HG03432 (cell line): ENCODE measurements at regions not wholly inside any gene's neighbourhood (a gene's known extent, or its start where the extent isn't known, plus 50 kb on each side); places are given as distances from the start of the nearest gene placed in this dataset.
A peak's percentile ranks its signal among the peaks of the same experiment; 100 is the strongest.

Experiments used
- ATAC-seq: cut with Tn5 transposase; IDR thresholded peaks from one replicate; pipeline ENCODE4 v1.9.1; 2021; ENCODE audit warnings: mild to moderate bottlenecking, moderate library complexity; ENCODE audit not compliant: unreplicated experiment

GRCh38 chr21:15149600-15150224 is 84.9 kb upstream of the NRIP1 start:
- no peak for ATAC-seq

- no peak for ATAC-seq
These were observed 86.7 kb upstream of the NRIP1 start for GRCh38 chr21:15151385-15152103.

GRCh38 chr21:15152591-15152990 is 87.8 kb upstream of the NRIP1 start:
- ATAC-seq = no peak

DNA sequence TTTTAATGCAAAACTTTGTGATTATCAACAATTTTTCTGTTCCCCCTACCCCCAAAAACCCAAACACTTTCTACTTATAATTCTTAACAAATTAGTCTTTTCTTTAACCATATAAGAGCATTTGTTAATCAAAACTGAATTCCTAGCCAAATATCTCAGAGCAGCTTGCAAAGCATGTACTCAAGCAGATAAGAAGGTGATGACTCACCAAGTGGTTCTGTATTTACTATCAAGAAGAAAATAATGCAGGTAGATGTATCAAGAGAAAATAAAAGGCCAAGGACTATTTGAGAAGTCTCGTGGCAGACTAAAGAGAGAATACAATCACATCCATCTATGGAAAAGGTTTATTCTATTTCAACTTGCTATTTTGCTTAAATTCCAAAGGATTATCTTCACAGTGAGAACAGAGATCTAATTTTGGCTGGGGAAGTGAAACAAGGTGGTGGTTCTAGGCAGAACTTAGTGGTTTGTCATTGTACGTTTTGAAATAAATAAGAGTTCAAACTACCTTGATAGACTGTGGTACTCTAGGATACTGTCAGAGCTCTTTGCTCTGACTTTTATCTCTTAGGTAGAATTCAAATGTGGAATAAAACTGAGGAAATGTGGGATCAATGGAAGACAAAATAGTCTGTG is 94.7 kb upstream of the NRIP1 start:
- ATAC-seq = peak; percentile 90

GRCh38 chr21:15160136-15160535 is 95.3 kb upstream of the NRIP1 start:
- ATAC-seq = no peak

GRCh38 chr21:15162921-15163320 is 98.1 kb upstream of the NRIP1 start:
- ATAC-seq = no peak

GRCh38 chr21:15164273-15164672 is 99.5 kb upstream of the NRIP1 start:
- no peak for ATAC-seq

DNA sequence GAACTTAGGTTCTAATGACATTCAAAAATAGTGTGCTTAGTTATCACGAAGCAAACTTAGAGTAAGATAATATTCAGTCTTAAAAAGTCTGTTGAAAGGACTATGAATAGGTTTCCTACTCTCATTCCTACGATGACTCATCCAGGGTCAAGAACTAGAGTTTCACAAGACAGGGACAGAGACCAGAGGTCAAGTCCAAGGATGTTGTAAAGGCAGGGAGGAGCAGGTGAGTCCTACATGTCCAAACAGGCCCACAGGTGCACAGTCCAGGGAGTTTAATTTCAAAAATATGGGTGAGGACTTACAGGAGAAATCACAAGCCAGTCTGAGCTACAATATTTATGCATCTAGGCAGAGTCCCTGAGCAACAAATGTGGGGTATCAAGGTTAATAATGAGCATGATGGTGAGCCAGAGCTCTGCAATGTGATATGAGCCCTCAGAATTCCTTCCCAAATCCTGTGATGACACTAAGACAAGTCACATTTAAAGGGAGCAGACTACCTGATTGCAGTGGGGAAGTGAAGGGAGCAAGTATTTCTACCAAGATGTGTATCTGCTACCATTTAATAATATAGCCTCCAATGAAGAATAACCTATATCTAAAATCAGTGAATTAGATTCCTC is 100.0 kb upstream of the NRIP1 start:
- ATAC-seq = no peak

GRCh38 chr21:15170614-15171013 is 105.8 kb upstream of the NRIP1 start:
- no peak for ATAC-seq

- ATAC-seq = no peak
These were observed 106.7 kb upstream of the NRIP1 start for GRCh38 chr21:15171546-15171945.

DNA sequence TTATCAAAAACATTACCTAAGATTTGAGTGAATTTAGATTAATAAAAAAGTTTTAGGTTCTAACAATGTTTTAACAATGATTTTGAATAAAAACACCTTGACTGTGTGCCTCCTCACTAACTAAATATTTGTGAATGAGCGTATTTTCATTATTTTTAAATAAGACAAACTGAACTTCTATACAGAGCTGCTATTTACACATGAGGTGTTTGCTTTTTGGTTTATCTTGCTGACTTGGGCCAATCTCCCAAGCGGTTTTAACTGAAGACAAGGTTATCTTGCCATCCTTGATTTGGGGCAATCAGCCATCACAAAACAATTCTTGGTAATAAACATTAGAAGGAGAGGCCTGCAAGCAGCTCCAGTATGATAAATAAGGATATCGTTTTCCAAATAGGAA is 108.2 kb upstream of the NRIP1 start:
- ATAC-seq = no peak

DNA sequence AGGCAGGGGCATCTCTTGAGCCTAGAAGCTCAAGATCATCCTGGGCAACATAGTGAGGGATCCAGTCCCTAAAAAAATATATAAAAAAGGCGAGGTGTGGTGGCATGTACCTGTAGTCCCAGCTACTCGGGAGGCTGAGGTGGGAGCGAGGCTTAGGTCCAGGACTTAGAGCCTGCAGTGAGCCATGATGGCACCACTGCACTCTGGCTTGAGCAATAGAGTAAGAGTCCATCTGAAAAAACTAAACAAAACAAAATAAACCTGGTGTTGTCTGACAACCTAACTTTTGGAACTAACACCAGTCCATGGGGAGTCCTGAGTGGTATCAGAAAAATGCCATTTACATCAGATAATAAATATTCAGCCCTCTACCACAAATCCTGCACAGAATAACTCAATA is 110.1 kb upstream of the NRIP1 start:
- ATAC-seq = no peak

- no peak for ATAC-seq
These were observed 117.9 kb upstream of the NRIP1 start for GRCh38 chr21:15182731-15183130.

DNA sequence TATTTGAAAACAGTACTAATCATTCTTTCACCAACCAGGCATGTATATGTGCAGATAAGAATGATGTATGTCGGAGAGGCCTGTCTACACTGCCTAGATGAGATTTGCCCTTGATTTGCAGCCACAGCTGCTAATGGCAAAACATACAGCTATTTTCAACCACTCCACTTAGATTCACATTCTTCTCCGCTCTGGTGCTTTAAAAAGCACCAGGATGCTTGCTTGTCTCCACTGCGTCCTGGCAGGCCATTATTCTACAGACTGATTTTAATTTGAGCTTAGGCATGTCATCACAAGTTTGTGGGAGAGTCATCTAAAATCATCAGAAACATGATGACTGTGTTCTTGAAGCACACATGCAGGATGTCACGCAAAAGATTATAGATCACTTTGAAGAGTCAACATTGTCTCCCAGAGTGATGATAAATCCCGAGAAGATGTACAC is 119.0 kb upstream of the NRIP1 start:
- ATAC-seq = no peak

DNA sequence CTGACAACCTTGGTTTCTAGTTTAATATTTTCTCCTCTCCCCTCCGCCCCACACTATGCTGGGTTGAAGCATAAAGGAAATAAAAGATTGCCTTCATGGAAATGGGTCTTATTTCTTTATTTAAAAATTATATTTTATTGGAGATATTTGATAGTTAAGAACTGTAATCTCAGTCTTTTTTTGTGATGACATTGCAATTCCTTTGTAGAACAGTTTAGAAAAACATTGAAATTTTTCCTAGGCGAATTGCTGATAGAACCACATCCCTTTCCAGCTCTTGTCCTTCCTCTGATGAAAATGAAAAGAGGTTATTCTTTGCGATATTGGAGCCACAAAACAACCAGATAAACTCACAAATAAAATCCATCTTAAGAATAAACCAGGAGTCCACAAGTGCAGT is 125.6 kb upstream of the NRIP1 start:
- ATAC-seq = no peak

DNA sequence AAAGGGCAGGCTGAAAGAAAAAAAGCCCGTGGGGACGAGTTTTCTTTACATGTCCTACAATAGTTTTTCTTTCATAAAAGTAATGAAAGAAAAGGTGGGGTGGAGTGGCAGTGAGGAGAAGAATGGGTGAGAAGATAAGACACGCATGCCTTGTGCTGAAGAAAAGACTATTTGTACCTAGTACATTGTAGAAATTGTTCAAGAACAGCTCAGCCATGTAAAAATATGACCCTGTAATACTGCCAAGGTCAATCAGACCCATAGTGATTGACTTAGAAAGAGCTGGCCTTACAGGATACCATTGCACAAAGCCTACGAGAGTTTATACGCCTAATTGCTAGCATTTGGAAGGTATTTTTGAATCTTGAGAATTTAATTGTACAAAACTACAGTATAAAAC is 126.0 kb upstream of the NRIP1 start:
- no peak for ATAC-seq

GRCh38 chr21:15191342-15191741 is 126.5 kb upstream of the NRIP1 start:
- ATAC-seq = no peak

- no peak for ATAC-seq
These were observed 127.4 kb upstream of the NRIP1 start for GRCh38 chr21:15192243-15192642.

DNA sequence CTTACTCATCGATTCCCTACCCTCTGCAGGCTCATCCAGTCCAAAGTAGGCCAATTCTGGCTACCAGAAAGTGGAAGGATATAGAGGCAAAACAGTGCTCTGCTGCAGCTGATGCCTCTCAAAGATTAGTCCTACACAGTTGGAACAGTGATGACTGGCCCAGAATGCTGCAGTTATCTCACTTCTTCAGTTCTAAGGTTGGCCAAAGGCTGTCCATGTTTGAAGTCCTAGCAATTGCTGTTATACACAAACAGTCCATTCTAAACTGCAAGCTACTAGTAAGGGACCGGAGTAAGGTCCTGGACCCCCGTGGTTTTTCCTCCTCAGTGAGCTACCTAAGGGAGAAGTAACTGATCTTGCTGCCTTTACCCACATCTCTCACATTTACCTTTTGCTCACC is 129.1 kb upstream of the NRIP1 start:
- no peak for ATAC-seq

DNA sequence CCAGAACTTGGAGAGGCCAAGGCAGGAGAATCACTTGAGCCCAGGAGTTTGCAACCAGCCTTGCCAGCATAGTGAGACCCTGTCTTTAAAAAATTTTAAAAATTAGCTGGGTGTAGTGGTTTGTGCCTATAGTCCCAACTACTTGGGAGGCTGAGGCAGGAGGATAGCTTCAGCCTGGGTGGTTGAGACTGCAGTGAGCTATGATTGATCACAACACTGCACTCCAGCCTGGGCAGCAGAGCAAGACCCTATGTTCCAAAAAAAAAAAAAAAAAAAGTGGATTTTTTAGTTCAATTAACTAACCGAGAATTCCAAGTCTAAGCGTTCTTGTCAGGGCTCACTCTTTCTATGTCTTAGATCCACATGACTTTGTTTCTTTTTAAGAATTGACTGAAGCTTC is 130.3 kb upstream of the NRIP1 start:
- ATAC-seq = no peak

DNA sequence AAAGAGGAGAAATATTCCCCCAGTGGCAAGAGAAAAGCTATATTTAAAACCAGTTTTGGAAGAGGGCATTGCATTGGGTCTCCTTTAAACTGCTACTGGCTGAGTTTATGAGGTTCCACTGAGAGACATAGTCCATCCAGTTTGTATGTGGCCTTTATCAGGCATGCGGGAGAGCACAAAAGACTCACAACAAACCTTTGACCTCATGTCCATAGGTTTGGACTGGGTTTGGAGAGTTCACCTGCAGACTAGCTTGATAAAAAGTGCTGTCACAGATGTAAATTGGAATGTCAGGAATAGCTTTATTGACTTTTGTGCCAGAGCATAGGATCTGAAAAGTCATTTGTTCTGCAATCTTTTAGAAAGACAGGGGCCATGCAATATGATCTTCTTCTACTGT is 131.0 kb upstream of the NRIP1 start:
- ATAC-seq = no peak

DNA sequence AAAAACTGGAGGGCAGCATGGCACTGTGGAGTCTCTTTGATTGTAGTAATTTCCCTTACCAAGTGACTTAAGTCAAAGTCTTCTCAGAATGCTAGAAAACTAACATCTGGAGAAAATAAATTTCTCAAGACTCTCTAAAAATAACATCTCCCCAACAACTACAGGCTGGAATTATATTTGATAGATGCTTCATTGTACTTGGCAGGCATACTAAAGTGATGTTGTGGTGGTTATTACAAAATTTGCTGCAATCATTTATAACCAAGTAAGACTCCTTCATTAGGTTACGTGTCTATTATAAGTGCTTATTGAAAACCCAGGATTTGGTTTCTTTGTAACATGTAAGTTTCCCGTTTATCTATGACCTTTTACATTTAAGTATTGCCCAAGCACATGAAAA is 132.9 kb upstream of the NRIP1 start:
- no peak for ATAC-seq
